ENCODE measurements at regions not wholly inside any gene's neighbourhood (a gene's known extent, or its start where the extent isn't known, plus 50 kb on each side); places are given as distances from the start of the nearest gene placed in this dataset.

DNA sequence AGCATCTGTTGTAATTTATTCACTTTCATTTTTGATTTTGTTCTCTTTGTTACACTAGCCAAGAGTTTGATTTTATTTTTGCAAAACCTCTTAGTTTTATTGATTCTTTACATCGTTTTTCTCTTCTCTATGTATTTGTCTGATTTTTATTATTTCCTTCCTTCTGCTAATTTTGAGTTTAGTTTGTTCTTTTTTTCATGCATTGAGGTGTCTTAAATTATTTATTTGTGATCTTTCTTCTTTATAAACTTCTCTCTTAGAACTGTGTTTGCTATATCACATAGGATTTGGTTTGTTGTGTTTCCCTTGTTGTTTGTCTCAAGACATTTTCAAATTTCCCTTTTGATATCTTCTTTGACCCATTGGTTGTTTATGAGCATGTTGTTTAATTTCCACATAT lies 51.7 kb upstream of the NFKBIA start:
- no peak overlapping the region for H3K27ac ChIP-seq (ENCODE audit: low read depth in 1 of 2, low read length in 2 of 2)
- no peak overlapping the region for H3K4me2 ChIP-seq (replicated peaks; ENCODE audit: extremely low read depth, low read length, poor library complexity, severe bottlenecking)
- no peaks in the 10 kb centered on the region for H3K27me3 Mint-ChIP-seq (ENCODE audit: low read depth in 3 of 3)
- H3K9ac ChIP-seq (ENCODE audit: insufficient read depth, low read length, poor library complexity, severe bottlenecking): no peak overlapping the region
- no peak for TF ChIP-seq CTCF (IDR thresholded peaks at IDR 0.05)
- no peaks in the 10 kb centered on the region for H3K4me1 ChIP-seq (ENCODE audit: control insufficient read depth in 1 of 2, insufficient read depth in 2 of 2, low read length in 2 of 2)
- no peak overlapping the region for H3K4me3 Mint-ChIP-seq
- intact Hi-C loops (cut with micrococcal nuclease): no loop called here
- no peaks in the 10 kb centered on the region for H3K79me2 ChIP-seq (ENCODE audit: insufficient read depth, low read length)
- H2AFZ ChIP-seq (ENCODE audit: insufficient read depth, low read depth, low read length, poor library complexity, severe bottlenecking): no peak overlapping the region
- peaks cover 7 to 30% (median 15%) of the 10 kb centered on the region in 7 donors for H3K9me3 Mint-ChIP-seq
- H3K9me3 ChIP-seq (replicated peaks in 1 of 2; ENCODE audit: control insufficient read depth in 1 of 2, insufficient read depth in 1 of 2, low read length in 2 of 2): peaks cover 9 to 14% of the 10 kb centered on the region in 2 donors
- no peaks in the 10 kb centered on the region for H3K36me3 Mint-ChIP-seq
- H3K27me3 ChIP-seq (ENCODE audit: control insufficient read depth in 2 of 2, insufficient read depth in 2 of 2, low read length in 2 of 2): no peaks in the 10 kb centered on the region
- no peaks in the 10 kb centered on the region for H4K20me1 ChIP-seq (ENCODE audit: insufficient read depth, low read length)
- no peak overlapping the region for H3K4me3 ChIP-seq (replicated peaks in 1 of 3; ENCODE audit: low read depth in 2 of 3, low read length in 3 of 3)
- no peak for DNase-seq
- no peaks in the 10 kb centered on the region for H3K36me3 ChIP-seq (replicated peaks in 1 of 2; ENCODE audit: control insufficient read depth in 1 of 2, insufficient read depth in 2 of 2, low read length in 2 of 2)
- no peaks in the 10 kb centered on the region for H3K4me1 Mint-ChIP-seq
- WGBS (ENCODE audit: insufficient coverage): no CpG with 5 or more reads among the region's 1 CpG
- H3K27ac Mint-ChIP-seq: no peak overlapping the region

DNA sequence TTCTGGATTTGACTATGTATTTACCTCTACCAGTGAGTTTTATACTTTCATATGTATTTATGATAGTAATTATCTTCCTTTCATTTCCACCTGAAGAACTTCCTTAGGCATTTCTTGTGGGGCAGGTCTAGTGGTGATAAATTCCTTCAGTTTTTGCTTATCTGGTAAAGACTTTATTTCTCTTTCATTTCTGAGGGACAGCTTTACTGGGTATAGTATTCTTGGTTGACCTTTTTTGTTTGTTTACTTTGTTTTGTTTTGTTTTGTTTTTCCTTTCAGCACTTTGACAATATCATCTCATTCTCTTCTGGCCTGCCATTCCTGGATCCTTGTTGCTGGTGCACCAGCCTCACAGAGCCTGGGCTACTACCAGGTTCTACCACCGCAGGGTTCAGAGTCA lies 53.9 kb upstream of the NFKBIA start:
- H3K36me3 ChIP-seq (replicated peaks in 1 of 2; ENCODE audit: control insufficient read depth in 1 of 2, insufficient read depth in 2 of 2, low read length in 2 of 2): no peaks in the 10 kb centered on the region
- H4K20me1 ChIP-seq (ENCODE audit: insufficient read depth, low read length): no peaks in the 10 kb centered on the region
- Mint-ChIP-seq H3K4me1 (no peaks in the 10 kb centered on the region), H3K9me3 (peaks cover 7 to 34% (median 15%) of the 10 kb centered on the region in 7 donors), H3K27me3 (ENCODE audit: low read depth in 3 of 3) (peaks cover 1 to 2% (median 1%) of the 10 kb centered on the region in 3 donors), H3K36me3 (no peaks in the 10 kb centered on the region), H3K4me3 (no peak overlapping the region), H3K27ac (no peak overlapping the region)
- H3K27me3 ChIP-seq (ENCODE audit: control insufficient read depth in 2 of 2, insufficient read depth in 2 of 2, low read length in 2 of 2): no peaks in the 10 kb centered on the region
- no peak overlapping the region for H3K4me2 ChIP-seq (replicated peaks; ENCODE audit: extremely low read depth, low read length, poor library complexity, severe bottlenecking)
- no peak overlapping the region for H2AFZ ChIP-seq (ENCODE audit: insufficient read depth, low read depth, low read length, poor library complexity, severe bottlenecking)
- no peak overlapping the region for H3K4me3 ChIP-seq (replicated peaks in 1 of 3; ENCODE audit: low read depth in 2 of 3, low read length in 3 of 3)
- no peak for DNase-seq
- no peak overlapping the region for H3K9ac ChIP-seq (ENCODE audit: insufficient read depth, low read length, poor library complexity, severe bottlenecking)
- no peaks in the 10 kb centered on the region for H3K4me1 ChIP-seq (ENCODE audit: control insufficient read depth in 1 of 2, insufficient read depth in 2 of 2, low read length in 2 of 2)
- H3K9me3 ChIP-seq (replicated peaks in 1 of 2; ENCODE audit: control insufficient read depth in 1 of 2, insufficient read depth in 1 of 2, low read length in 2 of 2): peaks cover 9 to 14% of the 10 kb centered on the region in 2 donors
- H3K27ac ChIP-seq (ENCODE audit: low read depth in 1 of 2, low read length in 2 of 2): no peak overlapping the region
- no peak for TF ChIP-seq CTCF (IDR thresholded peaks at IDR 0.05)
- intact Hi-C loops (cut with micrococcal nuclease): no loop called here
- 100% methylated on average over 1 of the region's 1 CpG for WGBS (ENCODE audit: insufficient coverage)
- H3K79me2 ChIP-seq (ENCODE audit: insufficient read depth, low read length): no peaks in the 10 kb centered on the region
